NT2/D1 (cell line): ENCODE measurements at regions not wholly inside any gene's neighbourhood (a gene's known extent, or its start where the extent isn't known, plus 50 kb on each side); places are given as distances from the start of the nearest gene placed in this dataset.

Experiments
- YY1 ChIP-seq: IDR thresholded peaks from 2 replicates; pipeline ENCODE4 v1.6.1; 2011; ENCODE audit not compliant: insufficient read length, insufficient read depth
- ZNF274 ChIP-seq: IDR thresholded peaks from 2 replicates; pipeline ENCODE4 v1.6.1; 2011; ENCODE audit warnings: mild to moderate bottlenecking, low read depth, low read length

- TF ChIP-seq YY1 (no peak), ZNF274 (no peak)
Measured at GRCh38 chr13:72313546-72313945, 413.9 kb downstream of the MZT1 start.
